Suppressor macrophage treated with lipopolysaccharide for 4 hours (primary cell): ENCODE measurements at regions not wholly inside any gene's neighbourhood (a gene's known extent, or its start where the extent isn't known, plus 50 kb on each side); places are given as distances from the start of the nearest gene placed in this dataset.

ENCODE experiments used
- DNase-seq: peaks from one replicate; pipeline ENCODE4 v3.0.0-alpha.2; 2020

DNA sequence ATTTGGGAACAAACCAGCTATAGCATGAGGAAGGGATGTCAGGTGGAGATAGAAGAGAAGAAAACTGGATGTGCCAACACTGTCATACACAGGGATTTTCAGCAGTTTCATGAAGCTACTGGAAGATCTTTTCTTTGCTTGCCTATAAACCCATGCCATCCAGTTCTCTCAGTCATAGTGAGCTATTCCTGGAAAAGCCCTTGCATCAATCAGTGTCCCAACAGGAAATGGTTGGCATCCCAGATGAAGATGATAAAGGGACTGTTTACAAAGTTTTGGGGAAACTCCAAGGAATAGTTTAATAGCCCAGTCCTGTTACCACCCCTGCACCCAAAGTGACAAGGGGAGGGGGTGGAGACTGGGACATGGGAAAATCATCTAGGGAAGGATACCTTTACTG, 58.5 kb upstream of the ARGLU1 start:
- DNase-seq = no peak

DNA sequence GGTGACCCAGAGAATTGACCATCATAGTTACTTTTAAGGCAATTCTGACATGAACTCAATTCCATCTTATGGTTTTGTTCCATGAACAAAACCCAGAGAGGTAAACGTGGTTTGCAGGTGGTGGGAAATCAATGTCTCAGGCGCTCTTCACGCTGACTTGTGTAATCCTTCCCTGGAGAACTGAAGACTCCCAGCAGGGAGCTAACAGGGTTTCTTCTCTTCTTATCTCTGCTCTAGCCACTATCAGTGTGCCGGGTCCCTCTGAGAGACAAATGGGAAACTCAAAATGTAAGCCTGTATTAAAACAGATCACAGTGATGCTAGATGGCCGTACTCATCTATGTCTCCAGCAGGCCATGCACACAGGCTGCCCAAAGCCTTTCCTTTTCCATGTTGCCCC, 57.6 kb upstream of the ARGLU1 start:
- DNase-seq = no peak

DNA sequence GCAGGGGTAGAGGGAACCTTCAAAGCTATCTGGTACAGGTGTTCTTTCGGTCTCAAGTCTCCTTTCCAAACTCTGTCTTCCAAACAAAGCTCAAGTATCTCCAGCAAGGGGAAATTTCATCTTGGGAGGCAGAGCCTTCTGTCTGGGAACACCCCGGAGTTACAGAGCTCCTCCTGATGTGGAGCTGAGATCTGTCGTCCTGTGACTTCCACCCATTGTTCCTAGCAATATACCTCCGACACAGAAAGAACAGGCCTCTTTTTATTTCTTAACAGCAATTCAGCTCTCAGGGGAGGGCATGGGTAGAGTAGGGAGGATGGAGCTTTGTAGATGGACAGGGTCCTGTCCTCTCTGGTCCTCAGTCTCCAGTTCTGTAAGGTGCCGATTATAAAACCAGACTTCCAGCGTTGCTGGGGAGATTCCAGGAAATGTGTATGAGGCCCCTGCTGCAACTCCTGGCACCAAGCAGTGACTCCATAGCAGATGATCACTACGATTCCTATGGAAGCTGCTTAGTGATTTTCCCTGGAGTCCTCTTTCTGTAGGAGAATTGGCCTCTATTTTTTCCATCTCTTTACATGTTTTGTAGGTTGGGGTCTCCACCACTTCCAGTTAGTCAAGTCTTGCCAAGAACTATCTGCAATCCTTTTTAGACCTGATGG, 56.0 kb upstream of the ARGLU1 start:
- no peak for DNase-seq

DNA sequence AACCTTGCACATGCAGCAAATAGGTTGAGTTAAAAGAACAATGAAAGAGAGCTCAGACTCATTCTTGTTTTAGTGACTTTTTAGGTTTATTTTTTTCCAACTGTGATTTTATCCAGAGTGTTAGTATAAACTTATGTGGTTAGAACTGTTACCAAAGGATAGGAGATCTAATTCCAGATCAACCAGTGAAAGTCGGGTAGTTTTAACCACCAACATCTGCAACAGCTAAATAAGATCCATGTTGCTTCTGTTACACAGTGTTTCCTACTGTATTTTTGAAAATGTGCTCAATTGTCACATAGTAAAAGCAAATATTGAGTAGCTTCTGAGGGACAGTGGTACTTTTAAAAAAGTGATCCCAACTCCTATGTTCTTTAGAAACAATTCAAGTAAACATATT, 53.9 kb upstream of the ARGLU1 start:
- no peak for DNase-seq

DNA sequence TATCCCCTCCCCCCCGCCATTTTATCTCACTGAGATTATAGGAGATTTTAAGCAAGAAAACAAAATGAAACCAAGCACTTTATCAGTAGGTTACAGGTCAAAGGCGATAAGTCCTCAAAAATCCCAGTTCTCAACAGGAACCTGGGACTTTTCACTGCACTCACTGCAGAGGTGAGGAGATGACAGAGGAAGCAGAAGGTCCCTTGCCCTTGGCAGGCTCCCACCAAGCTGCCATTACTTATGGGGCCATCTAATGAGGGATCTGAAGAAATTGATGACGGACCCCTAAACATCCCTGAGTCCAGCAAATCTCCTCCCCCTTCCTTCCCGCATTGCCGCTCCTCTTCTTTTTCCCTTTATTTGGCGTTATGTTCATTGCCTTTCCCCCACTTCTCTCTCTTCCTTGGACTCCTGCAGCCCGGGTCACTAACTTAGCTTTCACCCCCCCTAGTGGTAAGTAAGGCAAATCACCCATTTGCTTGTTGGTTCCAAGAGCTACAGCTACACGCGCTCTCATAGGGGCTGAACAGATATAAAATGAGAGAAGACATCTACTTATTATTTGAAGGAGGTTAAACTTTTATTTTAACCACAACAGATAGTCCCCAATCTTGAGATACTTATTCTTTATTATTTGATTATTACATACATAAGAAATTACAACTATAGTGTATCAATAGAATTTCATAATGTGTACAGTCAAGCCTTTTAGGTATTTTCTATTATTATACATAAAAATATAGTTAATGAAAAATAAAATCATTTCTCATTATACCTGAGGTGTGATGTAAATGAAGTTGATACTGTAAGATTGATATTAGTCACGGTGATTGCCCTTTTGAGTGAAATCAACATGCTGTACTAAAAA, 52.0 kb upstream of the ARGLU1 start:
- peak; percentile 74 for DNase-seq
